ENCODE measurements at regions not wholly inside any gene's neighbourhood (a gene's known extent, or its start where the extent isn't known, plus 50 kb on each side); places are given as distances from the start of the nearest gene placed in this dataset.

GRCh38 chr6:47117314-47117713 is 75.2 kb upstream of the ADGRF1 start:
- DNase-seq (ENCODE audit: low spot score), result no peak

GRCh38 chr6:47116606-47117005 is 74.5 kb upstream of the ADGRF1 start:
- no peak for DNase-seq (ENCODE audit: low spot score)

- DNase-seq (ENCODE audit: low spot score), result no peak
Measured at GRCh38 chr6:47116086-47116485, 74.0 kb upstream of the ADGRF1 start.

GRCh38 chr6:47114460-47114859 is 72.3 kb upstream of the ADGRF1 start:
- DNase-seq (ENCODE audit: low spot score), result no peak

- no peak for DNase-seq (ENCODE audit: low spot score)
Measured at GRCh38 chr6:47112317-47112716, 70.2 kb upstream of the ADGRF1 start.

- DNase-seq (ENCODE audit: low spot score), result no peak
Measured at GRCh38 chr6:47111685-47112084, 69.6 kb upstream of the ADGRF1 start.

- no peak for DNase-seq (ENCODE audit: low spot score)
Measured at GRCh38 chr6:47109281-47109680, 67.1 kb upstream of the ADGRF1 start.

GRCh38 chr6:47106721-47107197 is 64.6 kb upstream of the ADGRF1 start:
- no peak for DNase-seq (ENCODE audit: low spot score)

- no peak for DNase-seq (ENCODE audit: low spot score)
Measured at GRCh38 chr6:47106216-47106615, 64.1 kb upstream of the ADGRF1 start.

GRCh38 chr6:47105469-47106178 is 63.5 kb upstream of the ADGRF1 start:
- DNase-seq (ENCODE audit: low spot score), result no peak

- DNase-seq (ENCODE audit: low spot score), result no peak
Measured at GRCh38 chr6:47103931-47104330, 61.8 kb upstream of the ADGRF1 start.

GRCh38 chr6:47102331-47102730 is 60.2 kb upstream of the ADGRF1 start:
- no peak for DNase-seq (ENCODE audit: low spot score)

- no peak for DNase-seq (ENCODE audit: low spot score)
Measured at GRCh38 chr6:47098570-47098993, 56.5 kb upstream of the ADGRF1 start.

- peak; percentile 73 for DNase-seq (ENCODE audit: low spot score)
Measured at GRCh38 chr6:47097092-47097945, 55.2 kb upstream of the ADGRF1 start.

GRCh38 chr6:47096211-47096895 is 54.2 kb upstream of the ADGRF1 start:
- DNase-seq (ENCODE audit: low spot score), result no peak

GRCh38 chr6:47094241-47094925 is 52.3 kb upstream of the ADGRF1 start:
- DNase-seq (ENCODE audit: low spot score), result no peak

GRCh38 chr6:47093169-47093568 is 51.0 kb upstream of the ADGRF1 start:
- DNase-seq (ENCODE audit: low spot score), result no peak

GRCh38 chr6:47091886-47092668 is 49.9 kb upstream of the ADGRF1 start:
- DNase-seq (ENCODE audit: low spot score), result no peak
